ENCODE measurements at regions not wholly inside any gene's neighbourhood (a gene's known extent, or its start where the extent isn't known, plus 50 kb on each side); places are given as distances from the start of the nearest gene placed in this dataset.

GRCh38 chr7:12093365-12093764, 117.7 kb upstream of the TMEM106B start:
- Histone ChIP-seq H3K27ac (ENCODE audit: low read depth, low read length, poor library complexity, severe bottlenecking) (no peak overlapping the region), H3K4me1 (ENCODE audit: insufficient read depth, low read length, poor library complexity, severe bottlenecking) (no peaks in the 10 kb centered on the region), H3K4me2 (ENCODE audit: low read length) (no peak overlapping the region), H4K20me1 (ENCODE audit: insufficient read depth, low read length) (no peaks in the 10 kb centered on the region), H3K9me3 (ENCODE audit: low read length) (no peaks in the 10 kb centered on the region), H3K4me3 (ENCODE audit: low read depth, low read length, poor library complexity, severe bottlenecking) (no peak overlapping the region), H3K79me2 (ENCODE audit: insufficient read depth, low read depth, low read length) (no peaks in the 10 kb centered on the region), H3K36me3 (ENCODE audit: insufficient read depth, low read length) (no peaks in the 10 kb centered on the region), H2AFZ (ENCODE audit: low read length) (no peak overlapping the region), H3K9me2 (ENCODE audit: insufficient read depth, low read length) (no peaks in the 10 kb centered on the region)
- intact Hi-C loops (cut with micrococcal nuclease; ENCODE audit: unreplicated experiment) = no loop called here
- CTCF ChIA-PET (ENCODE audit: unreplicated experiment) = no interaction called here
- POLR2A ChIA-PET = no interaction called here
- DNase-seq (ENCODE audit: low spot score) = no peak
- BruUV-seq (replicated peaks) = no TSS peak
- TF ChIP-seq CTCF (conservative IDR thresholded peaks at IDR 0.05; ENCODE audit: low read length) = no peak
- no peak for TF ChIP-seq EZH2phosphoT487 (IDR thresholded peaks at IDR 0.05; ENCODE audit: borderline replicate concordance, low read depth, low read length)

- H2AFZ ChIP-seq (ENCODE audit: low read length) = no peak overlapping the region
- no peak overlapping the region for H3K27ac ChIP-seq (ENCODE audit: low read depth, low read length, poor library complexity, severe bottlenecking)
- BruUV-seq (replicated peaks) = no TSS peak
- intact Hi-C loops (cut with micrococcal nuclease; ENCODE audit: unreplicated experiment) = no loop called here
- H3K9me3 ChIP-seq (ENCODE audit: low read length) = no peaks in the 10 kb centered on the region
- no peak overlapping the region for H3K4me3 ChIP-seq (ENCODE audit: low read depth, low read length, poor library complexity, severe bottlenecking)
- H3K36me3 ChIP-seq (ENCODE audit: insufficient read depth, low read length) = no peaks in the 10 kb centered on the region
- H3K4me1 ChIP-seq (ENCODE audit: insufficient read depth, low read length, poor library complexity, severe bottlenecking) = no peaks in the 10 kb centered on the region
- no peaks in the 10 kb centered on the region for H3K79me2 ChIP-seq (ENCODE audit: insufficient read depth, low read depth, low read length)
- POLR2A ChIA-PET = interaction anchor here (0.6 kb wide), 1 partner anchor 174 kb away, joined by 3 read pairs; no protein-coding TSS in a partner anchor
- H3K9me2 ChIP-seq (ENCODE audit: insufficient read depth, low read length) = no peaks in the 10 kb centered on the region
- no peak for DNase-seq (ENCODE audit: low spot score)
- no peak overlapping the region for H3K4me2 ChIP-seq (ENCODE audit: low read length)
- no peak for TF ChIP-seq CTCF (conservative IDR thresholded peaks at IDR 0.05; ENCODE audit: low read length)
- no peak for TF ChIP-seq EZH2phosphoT487 (IDR thresholded peaks at IDR 0.05; ENCODE audit: borderline replicate concordance, low read depth, low read length)
- CTCF ChIA-PET (ENCODE audit: unreplicated experiment) = no interaction called here
- no peaks in the 10 kb centered on the region for H4K20me1 ChIP-seq (ENCODE audit: insufficient read depth, low read length)
Measured at GRCh38 chr7:12094365-12094921, 116.7 kb upstream of the TMEM106B start.

GRCh38 chr7:12102126-12102525, 109.0 kb upstream of the TMEM106B start:
- Histone ChIP-seq H3K36me3 (ENCODE audit: insufficient read depth, low read length) (no peaks in the 10 kb centered on the region), H4K20me1 (ENCODE audit: insufficient read depth, low read length) (no peaks in the 10 kb centered on the region), H3K4me1 (ENCODE audit: insufficient read depth, low read length, poor library complexity, severe bottlenecking) (no peaks in the 10 kb centered on the region), H3K79me2 (ENCODE audit: insufficient read depth, low read depth, low read length) (no peaks in the 10 kb centered on the region), H2AFZ (ENCODE audit: low read length) (no peak overlapping the region), H3K9me3 (ENCODE audit: low read length) (no peaks in the 10 kb centered on the region), H3K4me3 (ENCODE audit: low read depth, low read length, poor library complexity, severe bottlenecking) (no peak overlapping the region), H3K9me2 (ENCODE audit: insufficient read depth, low read length) (no peaks in the 10 kb centered on the region), H3K4me2 (ENCODE audit: low read length) (no peak overlapping the region), H3K27ac (ENCODE audit: low read depth, low read length, poor library complexity, severe bottlenecking) (no peak overlapping the region)
- ChIA-PET POLR2A (no interaction called here), CTCF (ENCODE audit: unreplicated experiment) (no interaction called here)
- no peak for DNase-seq (ENCODE audit: low spot score)
- intact Hi-C loops (cut with micrococcal nuclease; ENCODE audit: unreplicated experiment) = no loop called here
- TF ChIP-seq CTCF (conservative IDR thresholded peaks at IDR 0.05; ENCODE audit: low read length) = no peak
- no peak for TF ChIP-seq EZH2phosphoT487 (IDR thresholded peaks at IDR 0.05; ENCODE audit: borderline replicate concordance, low read depth, low read length)
- no TSS peak for BruUV-seq (replicated peaks)

All from OCI-LY7 (cell line).